K562 (cell line): ENCODE measurements at regions not wholly inside any gene's neighbourhood (a gene's known extent, or its start where the extent isn't known, plus 50 kb on each side); places are given as distances from the start of the nearest gene placed in this dataset.

Source experiments
- ATAC-seq: fragments of 200-7000 bp; cut with Tn5 transposase; 3 replicates; pipeline ENCODE4 v1.9.1; 2020; ENCODE audit warnings: moderate library complexity
- BruUV-seq: library from RNA; stranded (reverse); fragments of 400-500 nt; replicated peaks from 2 replicates; lab custom pipeline; 2021; lab: Mats Ljungman, UMichigan
- CTCF ChIA-PET: fragments of 300-600 bp; formaldehyde crosslinking; extraction: SDS; loops from one replicate; lab custom pipeline; 2021; ENCODE audit warnings: low intra/inter-chr PET ratio; lab: Yijun Ruan, JAX
- POLR2A ChIA-PET: fragments of 300-600, 350-650 bp; sonication (Branson Sonifier 250); formaldehyde crosslinking; extraction: SDS; loops from one replicate; lab custom pipeline; 2021; ENCODE audit warnings: antibody characterized with exemption, inconsistent platforms; lab: Yijun Ruan, JAX
- DNase-seq, 4 experiments: peaks; one replicate each; pipeline versions ENCODE4 v3.0.0 to v3.0.0-alpha.2; 2011 to 2018; ENCODE audit warnings: low spot score in 3 of 4, mixed read lengths in 3 of 4; ENCODE audit errors: extremely low read depth in 1 of 4
- FAIRE-seq: peaks from 2 replicates; lab custom pipeline; 2011; peaks lifted over from hg19 to GRCh38; lab: Jason Lieb, UNC
- H2AFZ ChIP-seq: 2 replicates; pipeline ENCODE4 v1.6.0; 2011; ENCODE audit warnings: low read depth, low read length, control low read depth, inconsistent platforms
- H3K27ac ChIP-seq: fragments of 200-600 bp; 3 replicates; pipeline ENCODE4 v1.8.0; 2011; ENCODE audit warnings: low read depth, mild to moderate bottlenecking, control low read depth, inconsistent platforms, low read length, moderate library complexity, mixed read lengths; ENCODE audit errors: extremely low read depth
- H3K27me3 ChIP-seq, 2 experiments: fragments of 300-600 bp in 1 of 2; 2 replicates in 1 of 2; 3 replicates in 1 of 2; pipeline versions ENCODE4 v1.6.0 to v1.8.0; 2011; ENCODE audit warnings: inconsistent platforms in 2 of 2, low read length in 2 of 2, mild to moderate bottlenecking in 1 of 2, mixed read lengths in 1 of 2, moderate library complexity in 1 of 2; ENCODE audit not compliant: control insufficient read depth in 2 of 2, insufficient read depth in 2 of 2
- H3K36me3 ChIP-seq: fragments of 300-600 bp; 3 replicates; pipeline ENCODE4 v1.8.0; 2011; ENCODE audit warnings: mild to moderate bottlenecking, low read length, inconsistent platforms; ENCODE audit not compliant: control insufficient read depth, insufficient read depth
- H3K4me1 ChIP-seq, 2 experiments: fragments of 200-600 bp in 1 of 2; replicated peaks in 1 of 2; 2 replicates in 1 of 2; 3 replicates in 1 of 2; pipeline versions ENCODE4 v1.5.1 to v1.8.0; 2011; ENCODE audit warnings: inconsistent platforms in 2 of 2, low read length in 2 of 2, mild to moderate bottlenecking in 1 of 2, mixed read lengths in 1 of 2, moderate library complexity in 1 of 2; ENCODE audit not compliant: control insufficient read depth in 2 of 2, insufficient read depth in 2 of 2
- H3K4me2 ChIP-seq: 2 replicates; pipeline ENCODE4 v1.6.1; 2011; ENCODE audit warnings: low read length, control low read depth, inconsistent platforms, mixed read lengths; ENCODE audit not compliant: insufficient read depth
- H3K4me3 ChIP-seq: fragments of 200-600 bp; sonication (generic), shearing (Covaris generic); 2 replicates; pipeline ENCODE4 v1.5.1; 2016; ENCODE audit warnings: control low read depth, inconsistent platforms
- H3K79me2 ChIP-seq: fragments of 200-600 bp; 3 replicates; pipeline ENCODE4 v1.8.0; 2011; ENCODE audit warnings: low read length, inconsistent platforms; ENCODE audit not compliant: control insufficient read depth, insufficient read depth
- H3K9ac ChIP-seq, 2 experiments: 2 replicates each; pipeline versions ENCODE4 v1.6.0 to v1.6.1; 2011; ENCODE audit warnings: low read depth in 2 of 2, low read length in 2 of 2, control low read depth in 1 of 2, inconsistent platforms in 1 of 2, mild to moderate bottlenecking in 1 of 2, mixed read lengths in 1 of 2; ENCODE audit not compliant: insufficient read depth in 1 of 2
- H3K9me1 ChIP-seq: one replicate; pipeline ENCODE4 v1.6.0; 2011; ENCODE audit warnings: inconsistent platforms, mild to moderate bottlenecking, low read length, moderate library complexity; ENCODE audit not compliant: control insufficient read depth, insufficient read depth
- H3K9me3 ChIP-seq: replicated peaks from 2 replicates; pipeline ENCODE4 v1.5.1; 2011; ENCODE audit warnings: low read depth, low read length, inconsistent platforms; ENCODE audit not compliant: control insufficient read depth, insufficient read depth
- H4K20me1 ChIP-seq: replicated peaks from 2 replicates; pipeline ENCODE4 v1.6.1; 2011; ENCODE audit warnings: low read length, inconsistent platforms, mixed read lengths; ENCODE audit not compliant: control insufficient read depth, insufficient read depth
- ARID1B ChIP-seq: fragments of 450-650 bp; IDR thresholded peaks from 2 replicates; pipeline ENCODE4 v1.6.1; 2016; ENCODE audit warnings: antibody characterized with exemption, mild to moderate bottlenecking, inconsistent platforms
- BDP1 ChIP-seq: IDR thresholded peaks from 3 replicates; pipeline ENCODE4 v1.6.1; 2011; ENCODE audit not compliant: insufficient read length, insufficient read depth
- EHMT2 ChIP-seq: fragments of 450-650 bp; IDR thresholded peaks from 2 replicates; pipeline ENCODE4 v1.6.1; 2018; ENCODE audit warnings: antibody characterized with exemption
- FIP1L1 ChIP-seq: fragments of 200-400 bp; formaldehyde crosslinking; IDR thresholded peaks from 2 replicates; pipeline ENCODE4 v1.6.1; 2018; ENCODE audit warnings: mild to moderate bottlenecking, low read depth, low read length; ENCODE audit not compliant: poor library complexity, severe bottlenecking
- ILK ChIP-seq: fragments of 450-650 bp; IDR thresholded peaks from 2 replicates; pipeline ENCODE4 v1.6.1; 2016; ENCODE audit warnings: missing genetic modification characterization, low read depth, mild to moderate bottlenecking, missing compliant biosample characterization, moderate library complexity, borderline replicate concordance
- L3MBTL2 ChIP-seq: fragments of 450-650 bp; IDR thresholded peaks from 2 replicates; pipeline ENCODE4 v1.6.1; 2016; ENCODE audit warnings: mild to moderate bottlenecking, moderate library complexity
- PCBP1 ChIP-seq: fragments of 200-400 bp; formaldehyde crosslinking; IDR thresholded peaks from 2 replicates; pipeline ENCODE4 v1.6.1; 2018; ENCODE audit warnings: mild to moderate bottlenecking, low read depth, low read length; ENCODE audit not compliant: poor library complexity, severe bottlenecking
- POU5F1 ChIP-seq: fragments of 150-350 bp; IDR thresholded peaks from 2 replicates; pipeline ENCODE4 v1.6.1; 2014; ENCODE audit warnings: borderline replicate concordance, low read length, low read depth, mild to moderate bottlenecking; ENCODE audit not compliant: partially characterized antibody
- RBM34 ChIP-seq: fragments of 200-400 bp; formaldehyde crosslinking; IDR thresholded peaks from 2 replicates; pipeline ENCODE4 v1.6.1; 2018; ENCODE audit warnings: low read length, borderline replicate concordance; ENCODE audit not compliant: insufficient read depth
- RREB1 ChIP-seq: fragments of 250-450 bp; sonication (Bioruptor Pico); IDR thresholded peaks from 2 replicates; pipeline ENCODE4 v1.4.0; 2020
- SIN3B ChIP-seq: fragments of 450-650 bp; IDR thresholded peaks from 2 replicates; pipeline ENCODE4 v1.6.1; 2017; ENCODE audit warnings: low read depth, mild to moderate bottlenecking, moderate library complexity
- TCF7L2 ChIP-seq: fragments of 150-350 bp; IDR thresholded peaks from 2 replicates; pipeline ENCODE4 v1.6.1; 2016; ENCODE audit warnings: low read depth, mild to moderate bottlenecking, low read length, moderate library complexity
- ZFP30 ChIP-seq: fragments of 250-450 bp; sonication (Bioruptor Pico); IDR thresholded peaks from 2 replicates; pipeline ENCODE4 v1.8.0; 2022; ENCODE audit warnings: moderate library complexity, mild to moderate bottlenecking, inconsistent platforms, borderline replicate concordance
- ZNF584 ChIP-seq: fragments of 200-800 bp; sonication (Bioruptor generic); IDR thresholded peaks from 2 replicates; pipeline ENCODE4 v1.6.1; 2016; ENCODE audit warnings: low read depth, mild to moderate bottlenecking, missing genetic modification characterization, missing compliant biosample characterization
- WGBS: fragments of 100-300 bp; shearing (Covaris generic); methylation state at CpG from one replicate; pipeline ENCODE4 v1.1.6; 2016; ENCODE audit warnings: low coverage, mixed read lengths; ENCODE audit not compliant: insufficient coverage; ENCODE audit errors: missing lambda C conversion rate; 5-methylcytosine and 5-hydroxymethylcytosine counted together
- in situ Hi-C: fragments of 300-500 bp; cut with MboI; formaldehyde crosslinking; loops from 4 replicates; pipeline ENCODE4 v1.15.0; 2018; ENCODE audit warnings: inconsistent platforms, mixed read lengths
- intact Hi-C: fragments of 100-400 bp; cut with micrococcal nuclease; formaldehyde crosslinking; loops from 2 replicates; pipeline ENCODE4 v1.14.2; 2022

GRCh38 chr4:117239434-117239833 is 154.1 kb upstream of the TRAM1L1 start:
- no peak for FAIRE-seq
- no TSS peak for BruUV-seq

More at GRCh38 chr4:117239434-117239833, 154.1 kb upstream of the TRAM1L1 start:
- in situ Hi-C loops (no loop called here), intact Hi-C loops (no loop called here)
- Histone ChIP-seq H3K9me1 (no peaks in the 10 kb centered on the region), H2AFZ (no peak overlapping the region), H3K27ac (no peak overlapping the region), H3K4me2 (no peak overlapping the region), H3K4me1 (no peaks in the 10 kb centered on the region), H3K9ac (no peak overlapping the region), H3K79me2 (no peaks in the 10 kb centered on the region), H3K27me3 (no peaks in the 10 kb centered on the region), H3K4me3 (no peak overlapping the region), H3K9me3 (no peaks in the 10 kb centered on the region), H4K20me1 (no peaks in the 10 kb centered on the region), H3K36me3 (no peaks in the 10 kb centered on the region)
- ATAC-seq: no peak
- ChIA-PET CTCF (no interaction called here), POLR2A (no interaction called here)
- TF ChIP-seq POU5F1: no peak
- no peak for TF ChIP-seq ZNF584
- TF ChIP-seq FIP1L1: no peak
- no peak for TF ChIP-seq ZFP30
- no peak for TF ChIP-seq SIN3B
- TF ChIP-seq RBM34: no peak
- TF ChIP-seq PCBP1: no peak
- no peak for TF ChIP-seq BDP1
- TF ChIP-seq ARID1B: no peak
- TF ChIP-seq RREB1 (CRISPR knock-in tag): no peak
- TF ChIP-seq ILK (tag): no peak
- no peak for TF ChIP-seq TCF7L2
- no peak for TF ChIP-seq L3MBTL2
- TF ChIP-seq EHMT2: no peak
- WGBS: 0% methylated on average over 6 of the region's 6 CpGs
- DNase-seq: no peak
